Brain microvascular endothelial cell (primary cell): ENCODE measurements at regions not wholly inside any gene's neighbourhood (a gene's known extent, or its start where the extent isn't known, plus 50 kb on each side); places are given as distances from the start of the nearest gene placed in this dataset.
"Not testable (repeated sequence)": the region's sequence is repeated elsewhere in the genome, so short reads cannot be mapped to it uniquely, and the experiment has no call there.

Source experiments
- DNase-seq: peaks from one replicate; pipeline ENCODE4 v3.0.0-alpha.2; 2020
- H3K27ac ChIP-seq: fragments of 250-450 bp; sonication (Bioruptor Pico); 2 replicates; pipeline ENCODE4 v1.5.1; 2020; ENCODE audit warnings: mild to moderate bottlenecking, moderate library complexity
- H3K27me3 ChIP-seq: fragments of 250-450 bp; sonication (Bioruptor Pico); replicated peaks from 2 replicates; pipeline ENCODE4 v1.5.1; 2020; ENCODE audit warnings: mild to moderate bottlenecking
- H3K36me3 ChIP-seq: fragments of 250-450 bp; sonication (Bioruptor Pico); replicated peaks from 2 replicates; pipeline ENCODE4 v1.5.1; 2020; ENCODE audit warnings: mild to moderate bottlenecking
- H3K4me3 ChIP-seq: 2 replicates; pipeline ENCODE4 v1.5.1; 2011; ENCODE audit warnings: low read depth, mild to moderate bottlenecking, control low read depth, low read length, moderate library complexity
- in situ Hi-C: cut with HindIII; loops from 2 replicates; pipeline ENCODE4 v1.10.0; 2017; ENCODE audit warnings: low sequenced_read_pairs, low pct_ligation_motif_present
- TF ChIP-seq, protein P1 (sequence below): IDR thresholded peaks from 2 replicates; pipeline ENCODE4 v1.5.1; 2011; ENCODE audit warnings: low read depth, mild to moderate bottlenecking, moderate library complexity, low read length, control low read depth, inconsistent platforms; ENCODE audit errors: missing control alignments

DNA sequence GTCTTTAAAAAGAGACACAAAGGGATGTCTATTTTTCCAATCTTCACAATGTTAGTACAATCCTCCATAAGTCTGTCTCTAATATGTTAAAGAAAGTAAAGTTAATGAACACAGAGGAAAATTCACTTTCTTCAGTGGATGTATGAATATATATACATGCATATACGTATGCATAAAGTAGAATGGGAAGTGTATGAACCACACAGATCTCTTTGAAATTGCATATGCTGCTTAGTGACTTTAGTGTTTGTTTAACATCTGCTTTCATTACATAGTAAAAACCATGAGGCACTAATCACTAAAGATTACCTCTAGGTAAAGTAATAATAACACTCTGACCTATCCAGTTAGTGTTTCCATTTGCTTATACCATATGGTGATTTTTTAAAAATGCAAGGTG is 451.2 kb downstream of the SEMA3D start:
- TF ChIP-seq, protein P1, sequence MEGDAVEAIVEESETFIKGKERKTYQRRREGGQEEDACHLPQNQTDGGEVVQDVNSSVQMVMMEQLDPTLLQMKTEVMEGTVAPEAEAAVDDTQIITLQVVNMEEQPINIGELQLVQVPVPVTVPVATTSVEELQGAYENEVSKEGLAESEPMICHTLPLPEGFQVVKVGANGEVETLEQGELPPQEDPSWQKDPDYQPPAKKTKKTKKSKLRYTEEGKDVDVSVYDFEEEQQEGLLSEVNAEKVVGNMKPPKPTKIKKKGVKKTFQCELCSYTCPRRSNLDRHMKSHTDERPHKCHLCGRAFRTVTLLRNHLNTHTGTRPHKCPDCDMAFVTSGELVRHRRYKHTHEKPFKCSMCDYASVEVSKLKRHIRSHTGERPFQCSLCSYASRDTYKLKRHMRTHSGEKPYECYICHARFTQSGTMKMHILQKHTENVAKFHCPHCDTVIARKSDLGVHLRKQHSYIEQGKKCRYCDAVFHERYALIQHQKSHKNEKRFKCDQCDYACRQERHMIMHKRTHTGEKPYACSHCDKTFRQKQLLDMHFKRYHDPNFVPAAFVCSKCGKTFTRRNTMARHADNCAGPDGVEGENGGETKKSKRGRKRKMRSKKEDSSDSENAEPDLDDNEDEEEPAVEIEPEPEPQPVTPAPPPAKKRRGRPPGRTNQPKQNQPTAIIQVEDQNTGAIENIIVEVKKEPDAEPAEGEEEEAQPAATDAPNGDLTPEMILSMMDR = no peak
- Histone ChIP-seq H3K27me3 (no peaks in the 10 kb centered on the region), H3K36me3 (no peaks in the 10 kb centered on the region), H3K4me3 (no peak overlapping the region), H3K27ac (no peak overlapping the region)
- no peak for DNase-seq
- in situ Hi-C loops = no loop called here

DNA sequence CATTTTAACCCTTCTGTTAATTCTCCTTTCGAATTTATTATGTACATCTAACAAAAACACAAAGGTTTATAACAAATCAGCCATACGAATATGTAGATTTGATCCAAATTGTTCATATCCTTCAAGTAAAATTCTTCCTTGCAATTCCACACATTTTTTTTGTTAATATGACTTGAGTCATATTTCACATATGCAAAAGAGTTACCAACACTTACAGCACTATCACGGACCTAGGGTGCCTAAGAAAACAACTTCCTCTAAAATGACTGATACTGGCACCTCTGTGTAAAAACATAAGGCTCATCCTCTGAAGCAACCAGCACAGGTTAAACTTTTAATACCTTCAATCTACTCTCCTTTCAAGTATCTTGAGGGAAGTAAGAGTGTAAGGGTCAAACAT is 451.8 kb downstream of the SEMA3D start:
- H3K27me3 ChIP-seq = no peaks in the 10 kb centered on the region
- no peaks in the 10 kb centered on the region for H3K36me3 ChIP-seq
- H3K27ac ChIP-seq = no peak overlapping the region
- in situ Hi-C loops = no loop called here
- TF ChIP-seq, protein P1 = no peak
- DNase-seq = no peak
- no peak overlapping the region for H3K4me3 ChIP-seq

DNA sequence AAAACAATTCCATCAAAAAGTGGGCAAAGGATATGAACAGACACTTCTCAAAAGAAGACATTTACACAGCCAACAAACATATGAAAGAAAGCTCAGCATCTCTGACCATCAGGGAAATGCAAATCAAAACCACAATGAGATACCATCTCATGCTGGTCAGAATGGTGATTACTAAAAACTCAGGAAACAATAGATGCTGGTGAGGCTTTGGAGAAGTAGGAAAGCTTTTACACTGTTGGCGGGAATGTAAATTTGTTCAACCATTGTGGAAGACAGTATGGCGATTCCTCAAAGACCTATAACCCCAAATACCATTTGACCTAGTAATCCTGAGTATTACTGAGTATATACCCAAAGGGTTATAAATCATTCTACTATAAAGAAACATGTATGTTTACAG is 452.9 kb downstream of the SEMA3D start:
- DNase-seq, H3K27ac ChIP-seq, in situ Hi-C loops, H3K36me3 ChIP-seq, H3K27me3 ChIP-seq, H3K4me3 ChIP-seq: not testable (repeated sequence)

DNA sequence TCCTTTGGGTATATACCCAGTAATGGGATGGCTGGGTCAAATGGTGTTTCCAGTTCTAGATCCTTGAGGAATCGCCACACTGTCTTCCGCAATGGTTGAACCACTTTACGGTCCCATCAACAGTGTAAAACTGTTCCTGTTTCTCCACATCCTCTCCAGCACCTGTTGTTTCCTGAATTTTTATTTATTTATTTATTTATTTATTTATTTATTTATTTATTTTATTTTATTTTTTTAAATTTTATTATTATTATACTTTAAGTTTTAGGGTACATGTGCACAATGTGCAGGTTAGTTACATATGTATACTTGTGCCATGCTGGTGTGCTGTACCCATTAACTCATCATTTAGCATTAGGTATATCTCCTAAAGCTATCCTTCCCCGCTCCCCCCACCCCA is 456.0 kb downstream of the SEMA3D start:
- in situ Hi-C loops, H3K27me3 ChIP-seq, H3K36me3 ChIP-seq, H3K27ac ChIP-seq, H3K4me3 ChIP-seq, DNase-seq: not testable (repeated sequence)

DNA sequence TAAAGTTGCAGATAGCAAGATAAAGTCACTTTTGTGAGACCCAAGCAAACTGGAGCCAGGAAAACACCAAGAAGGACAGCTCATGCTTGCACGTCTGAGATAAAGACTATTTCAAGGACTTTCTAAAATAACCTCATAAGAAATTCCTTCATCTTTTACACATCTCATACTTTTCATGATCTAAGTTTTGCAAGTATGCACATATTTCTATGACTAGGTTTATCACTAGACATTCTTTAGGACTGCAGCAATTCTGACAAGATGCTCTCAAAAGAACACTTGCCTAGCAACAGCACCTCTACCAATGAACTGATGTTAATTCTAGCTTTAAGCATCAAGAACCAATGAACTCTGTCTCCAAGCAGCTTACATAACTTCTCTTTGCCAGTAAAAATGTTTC is 457.6 kb downstream of the SEMA3D start:
- TF ChIP-seq, protein P1 = no peak
- H3K27ac ChIP-seq = peak overlapping the region; percentile 71
- in situ Hi-C loops = no loop called here
- no peak overlapping the region for H3K4me3 ChIP-seq
- DNase-seq = peak; percentile 91
- no peaks in the 10 kb centered on the region for H3K27me3 ChIP-seq
- H3K36me3 ChIP-seq = no peaks in the 10 kb centered on the region

DNA sequence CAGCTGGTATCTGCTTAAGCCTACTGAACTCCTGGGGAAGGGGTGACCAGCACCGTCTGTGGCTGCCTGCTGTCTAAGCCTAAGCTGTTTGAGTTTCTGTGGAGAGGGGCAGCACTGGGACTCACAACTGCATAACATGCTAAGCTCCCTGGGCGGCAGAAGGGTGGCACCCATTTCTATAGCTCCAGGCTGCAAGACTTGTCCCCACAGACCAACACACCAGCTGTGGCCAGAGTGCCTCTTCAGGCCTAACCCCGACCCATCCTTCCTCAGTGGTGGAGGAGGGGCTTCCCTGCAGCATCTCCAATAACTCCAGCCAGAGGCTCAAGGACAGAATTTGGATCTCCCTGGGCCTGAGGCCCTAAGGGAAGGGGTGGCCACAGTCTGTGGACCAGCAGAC is 464.1 kb downstream of the SEMA3D start:
- Histone ChIP-seq H3K27me3 (no peaks in the 10 kb centered on the region), H3K4me3 (no peak overlapping the region), H3K36me3 (no peaks in the 10 kb centered on the region), H3K27ac (peak overlapping the region; percentile 29)
- DNase-seq = no peak
- TF ChIP-seq, protein P1 = no peak
- in situ Hi-C loops = no loop called here

DNA sequence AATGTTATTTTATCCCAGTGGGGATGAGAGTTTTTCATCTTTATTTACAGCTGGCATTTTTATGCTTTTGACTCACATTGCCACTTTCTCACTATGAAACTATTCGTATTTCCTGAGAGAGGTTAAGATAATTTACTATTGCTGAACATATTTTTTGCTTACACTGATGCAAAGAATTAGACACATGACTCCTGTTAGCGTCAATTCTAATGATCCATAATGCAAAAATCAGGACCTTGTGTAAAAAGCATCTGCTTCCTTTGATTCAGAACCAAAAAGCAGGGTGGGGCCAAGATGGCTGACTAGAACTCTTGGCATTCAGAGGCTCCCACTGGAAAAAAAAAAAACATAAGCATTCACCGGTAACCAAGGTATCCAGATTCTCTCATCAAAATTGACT is 464.8 kb downstream of the SEMA3D start:
- Histone ChIP-seq H3K4me3 (no peak overlapping the region), H3K27ac (peak overlapping the region; percentile 29), H3K27me3 (no peaks in the 10 kb centered on the region), H3K36me3 (no peaks in the 10 kb centered on the region)
- in situ Hi-C loops = no loop called here
- DNase-seq = peak; percentile 35
- TF ChIP-seq, protein P1 = no peak
